ENCODE measurements at regions not wholly inside any gene's neighbourhood (a gene's known extent, or its start where the extent isn't known, plus 50 kb on each side); places are given as distances from the start of the nearest gene placed in this dataset.

DNA sequence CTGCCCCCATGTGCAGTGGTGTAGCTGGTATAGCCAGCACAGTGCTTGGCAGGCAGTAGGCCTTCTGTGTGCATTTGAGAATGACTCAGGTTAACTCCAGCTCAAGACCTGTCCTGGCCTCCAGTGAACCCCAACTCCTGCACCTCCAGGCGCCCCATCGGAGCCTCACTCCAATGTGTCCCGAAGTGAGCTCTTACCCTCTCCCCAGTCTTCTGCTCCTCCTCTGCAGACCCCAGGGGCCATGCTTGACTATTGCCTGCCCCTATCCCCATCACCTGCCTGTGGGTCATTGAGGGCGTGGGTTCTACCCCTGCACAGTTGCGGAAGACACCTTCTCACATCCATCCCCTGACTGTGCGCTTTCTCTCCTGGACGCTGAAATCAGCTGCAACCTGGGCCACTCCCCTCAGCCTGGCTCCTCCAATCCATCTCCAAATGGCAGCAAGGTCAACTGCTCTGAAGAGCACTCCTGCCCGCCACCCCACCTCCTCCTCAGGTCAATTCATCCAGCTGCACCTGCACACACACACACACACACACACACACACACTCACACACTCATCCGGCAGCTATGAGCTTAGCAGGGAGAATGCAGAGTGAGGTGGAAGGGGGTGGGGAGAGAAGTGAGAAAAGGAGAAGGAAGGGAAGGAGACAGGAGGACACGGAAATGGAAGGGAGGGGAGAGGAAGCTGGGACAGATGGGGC, 130.3 kb upstream of the GLI2 start:
- no peaks in the 10 kb centered on the region for H3K9me2 ChIP-seq (replicated peaks; ENCODE audit: insufficient read depth)
- H3K9me3 ChIP-seq (ENCODE audit: low read depth), result no peaks in the 10 kb centered on the region
- H3K4me2 ChIP-seq, result no peak overlapping the region
- H3K79me2 ChIP-seq, result no peaks in the 10 kb centered on the region
- no peaks in the 10 kb centered on the region for H3K27me3 ChIP-seq
- H2AFZ ChIP-seq, result no peak overlapping the region
- no peak overlapping the region for H3K4me3 ChIP-seq
- no peaks in the 10 kb centered on the region for H4K20me1 ChIP-seq (ENCODE audit: insufficient read depth, poor library complexity, severe bottlenecking)
- no peaks in the 10 kb centered on the region for H3K4me1 ChIP-seq (ENCODE audit: insufficient read depth)
- H3K27ac ChIP-seq, result no peak overlapping the region
- no peaks in the 10 kb centered on the region for H3K36me3 ChIP-seq (replicated peaks; ENCODE audit: insufficient read depth, low read depth)
- 77% methylated on average over 10 of the region's 10 CpGs for WGBS (ENCODE audit: low lambda C conversion rate, missing lambda C conversion rate)
- TF ChIP-seq EZH2 (IDR thresholded peaks at IDR 0.05; ENCODE audit: borderline replicate concordance), result no peak
- TF ChIP-seq EZH2phosphoT487 (IDR thresholded peaks at IDR 0.05; ENCODE audit: low read depth, severe bottlenecking, unreplicated experiment), result no peak
- TF ChIP-seq, protein P1, sequence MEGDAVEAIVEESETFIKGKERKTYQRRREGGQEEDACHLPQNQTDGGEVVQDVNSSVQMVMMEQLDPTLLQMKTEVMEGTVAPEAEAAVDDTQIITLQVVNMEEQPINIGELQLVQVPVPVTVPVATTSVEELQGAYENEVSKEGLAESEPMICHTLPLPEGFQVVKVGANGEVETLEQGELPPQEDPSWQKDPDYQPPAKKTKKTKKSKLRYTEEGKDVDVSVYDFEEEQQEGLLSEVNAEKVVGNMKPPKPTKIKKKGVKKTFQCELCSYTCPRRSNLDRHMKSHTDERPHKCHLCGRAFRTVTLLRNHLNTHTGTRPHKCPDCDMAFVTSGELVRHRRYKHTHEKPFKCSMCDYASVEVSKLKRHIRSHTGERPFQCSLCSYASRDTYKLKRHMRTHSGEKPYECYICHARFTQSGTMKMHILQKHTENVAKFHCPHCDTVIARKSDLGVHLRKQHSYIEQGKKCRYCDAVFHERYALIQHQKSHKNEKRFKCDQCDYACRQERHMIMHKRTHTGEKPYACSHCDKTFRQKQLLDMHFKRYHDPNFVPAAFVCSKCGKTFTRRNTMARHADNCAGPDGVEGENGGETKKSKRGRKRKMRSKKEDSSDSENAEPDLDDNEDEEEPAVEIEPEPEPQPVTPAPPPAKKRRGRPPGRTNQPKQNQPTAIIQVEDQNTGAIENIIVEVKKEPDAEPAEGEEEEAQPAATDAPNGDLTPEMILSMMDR (IDR thresholded peaks at IDR 0.05; ENCODE audit: poor library complexity), result no peak
- DNase-seq (ENCODE audit: low spot score), result no peak

DNA sequence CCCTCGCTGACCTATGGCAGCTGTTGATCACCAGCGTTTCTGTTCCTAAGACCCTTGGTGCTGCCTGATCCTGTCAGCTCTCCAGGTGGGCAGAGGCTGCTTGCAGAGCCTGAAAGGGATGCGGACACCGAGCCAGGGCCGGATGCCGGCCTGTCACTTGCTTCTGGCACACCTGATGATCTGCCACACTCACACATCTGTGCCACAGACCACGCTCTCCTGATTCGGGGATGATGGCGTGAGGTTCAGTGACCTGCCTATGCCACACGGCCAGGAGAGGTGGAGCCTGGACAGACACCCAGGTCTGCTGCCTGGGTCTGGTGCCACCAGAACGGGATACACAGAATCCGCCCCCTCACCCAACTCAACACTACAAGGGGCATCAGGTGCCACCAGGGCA, 129.4 kb upstream of the GLI2 start:
- Histone ChIP-seq H3K9me3 (ENCODE audit: low read depth) (no peaks in the 10 kb centered on the region), H3K27me3 (no peaks in the 10 kb centered on the region), H3K27ac (no peak overlapping the region), H4K20me1 (ENCODE audit: insufficient read depth, poor library complexity, severe bottlenecking) (no peaks in the 10 kb centered on the region), H3K4me1 (ENCODE audit: insufficient read depth) (no peaks in the 10 kb centered on the region), H3K4me3 (no peak overlapping the region), H3K4me2 (no peak overlapping the region), H3K9me2 (replicated peaks; ENCODE audit: insufficient read depth) (no peaks in the 10 kb centered on the region), H2AFZ (no peak overlapping the region), H3K79me2 (no peaks in the 10 kb centered on the region), H3K36me3 (replicated peaks; ENCODE audit: insufficient read depth, low read depth) (no peaks in the 10 kb centered on the region)
- no peak for DNase-seq (ENCODE audit: low spot score)
- TF ChIP-seq EZH2 (IDR thresholded peaks at IDR 0.05; ENCODE audit: borderline replicate concordance), result no peak
- TF ChIP-seq, protein P1 (IDR thresholded peaks at IDR 0.05; ENCODE audit: poor library complexity), result no peak
- WGBS (ENCODE audit: low lambda C conversion rate, missing lambda C conversion rate), result 88% methylated on average over 12 of the region's 12 CpGs

DNA sequence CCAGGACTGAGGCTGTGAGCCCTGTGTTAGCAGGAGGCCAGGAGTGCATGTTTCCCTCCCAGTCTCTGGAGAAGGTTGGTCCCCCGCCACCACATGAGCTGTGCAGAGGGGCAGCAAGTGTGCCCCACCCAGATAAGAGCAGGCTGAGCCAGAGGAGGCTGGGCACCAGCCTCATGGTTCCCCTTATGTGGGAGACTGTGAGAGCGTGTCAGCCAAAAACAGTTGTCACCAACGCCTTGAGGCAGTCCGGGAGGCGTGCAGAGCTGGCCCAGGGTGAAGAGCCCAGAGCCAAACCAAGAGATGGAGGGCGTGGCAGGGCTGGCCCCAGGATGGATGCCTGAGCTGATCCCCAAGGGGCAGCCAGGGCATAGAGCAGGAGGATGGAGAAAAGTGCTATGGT, 128.7 kb upstream of the GLI2 start:
- H3K9me3 ChIP-seq (ENCODE audit: low read depth), result no peaks in the 10 kb centered on the region
- no peak overlapping the region for H3K27ac ChIP-seq
- peaks cover 4% of the 10 kb centered on the region for H3K4me1 ChIP-seq (ENCODE audit: insufficient read depth)
- no peak overlapping the region for H3K4me3 ChIP-seq
- WGBS (ENCODE audit: low lambda C conversion rate, missing lambda C conversion rate), result 88% methylated on average over 6 of the region's 6 CpGs
- H3K9me2 ChIP-seq (replicated peaks; ENCODE audit: insufficient read depth), result no peaks in the 10 kb centered on the region
- H3K79me2 ChIP-seq, result no peaks in the 10 kb centered on the region
- no peaks in the 10 kb centered on the region for H3K27me3 ChIP-seq
- H3K4me2 ChIP-seq, result no peak overlapping the region
- H3K36me3 ChIP-seq (replicated peaks; ENCODE audit: insufficient read depth, low read depth), result no peaks in the 10 kb centered on the region
- no peak overlapping the region for H2AFZ ChIP-seq
- no peak for DNase-seq (ENCODE audit: low spot score)
- no peaks in the 10 kb centered on the region for H4K20me1 ChIP-seq (ENCODE audit: insufficient read depth, poor library complexity, severe bottlenecking)
- TF ChIP-seq, protein P1 (IDR thresholded peaks at IDR 0.05; ENCODE audit: poor library complexity), result no peak
- TF ChIP-seq EZH2phosphoT487 (IDR thresholded peaks at IDR 0.05; ENCODE audit: low read depth, severe bottlenecking, unreplicated experiment) (no peak), EZH2 (IDR thresholded peaks at IDR 0.05; ENCODE audit: borderline replicate concordance) (no peak)

Measured in hepatocyte (in vitro differentiated cells).